Uterus (tissue), 3 donors: ENCODE measurements at regions not wholly inside any gene's neighbourhood (a gene's known extent, or its start where the extent isn't known, plus 50 kb on each side); places are given as distances from the start of the nearest gene placed in this dataset.

Experiments
- DNase-seq, 2 donors: peaks; one replicate each; pipeline ENCODE4 v3.0.0-alpha.2; 2019 to 2020
- H3K27ac ChIP-seq, 2 donors: fragments of 200-600 bp; sonication (generic); 1 replicate in 1 of 2; 2 replicates in 1 of 2; pipeline ENCODE4 v1.5.1; 2016 to 2018
- H3K27me3 ChIP-seq, 2 donors: fragments of 200-600 bp; sonication (generic); one replicate each; pipeline ENCODE4 v1.5.1; 2018 to 2019; ENCODE audit warnings: control low read depth in 1 of 2
- H3K36me3 ChIP-seq, 2 donors: fragments of 200-600 bp; sonication (generic); one replicate each; pipeline ENCODE4 v1.5.1; 2019; ENCODE audit warnings: control low read depth in 1 of 2
- H3K4me1 ChIP-seq, 2 donors: fragments of 200-600 bp; sonication (generic); one replicate each; pipeline ENCODE4 v1.5.1; 2018 to 2019; ENCODE audit warnings: control low read depth in 1 of 2
- H3K4me3 ChIP-seq, 2 donors: fragments of 200-600 bp; sonication (generic); 1 replicate in 1 of 2; 2 replicates in 1 of 2; pipeline ENCODE4 v1.5.1; 2018 to 2019; ENCODE audit warnings: mild to moderate bottlenecking in 1 of 2
- H3K9me3 ChIP-seq, 2 donors: fragments of 200-600 bp; sonication (generic); one replicate each; pipeline ENCODE4 v1.5.1; 2019; ENCODE audit warnings: control low read depth in 1 of 2
- POLR2A ChIP-seq, 2 donors: fragments of 450-650 bp; IDR thresholded peaks; one replicate each; pipeline ENCODE4 v1.6.1; 2016; ENCODE audit warnings: antibody characterized with exemption in 2 of 2, mild to moderate bottlenecking in 1 of 2, moderate library complexity in 1 of 2
- intact Hi-C: fragments of 100-400 bp; cut with DNase I; formaldehyde crosslinking; loops from one replicate; pipeline ENCODE4 v1.15.1; 2023; ENCODE audit warnings: low total_unique reads
- TF ChIP-seq, protein P1 (sequence below), 4 experiments: fragments of 200-600 bp in 2 of 4; fragments of 450-650 bp in 2 of 4; sonication (generic) in 2 of 4; IDR thresholded peaks; one replicate each; pipeline ENCODE4 v1.5.1; 2016 to 2019; ENCODE audit warnings: antibody characterized with exemption in 4 of 4, mild to moderate bottlenecking in 2 of 4, moderate library complexity in 1 of 4
- donor health status: DM: yes; HTN: yes; CAD: no.

DNA sequence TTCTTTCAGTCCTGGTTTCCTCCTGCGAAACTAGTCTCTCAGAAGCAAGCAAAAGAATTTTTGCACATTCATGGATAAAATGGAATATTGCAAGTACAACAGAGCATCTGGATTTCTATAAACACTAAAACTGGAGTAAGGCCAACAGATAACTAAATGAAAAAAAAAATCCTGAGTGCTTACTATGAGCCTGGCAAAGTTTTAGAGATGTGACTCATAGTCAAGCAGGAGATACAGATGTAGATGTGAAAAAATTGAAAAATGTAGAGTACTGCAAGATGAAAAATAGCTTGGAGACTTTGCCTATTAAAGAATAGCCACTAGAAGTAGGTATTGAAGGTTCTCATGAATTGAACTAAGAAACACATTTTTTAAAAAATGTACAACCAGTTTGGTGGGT, 397.4 kb downstream of the OTOL1 start:
- no peaks in the 10 kb centered on the region for H3K27me3 ChIP-seq
- H3K36me3 ChIP-seq = no peaks in the 10 kb centered on the region
- H3K4me3 ChIP-seq = no peak overlapping the region
- intact Hi-C loops = no loop called here
- H3K9me3 ChIP-seq = no peaks in the 10 kb centered on the region
- TF ChIP-seq, protein P1, sequence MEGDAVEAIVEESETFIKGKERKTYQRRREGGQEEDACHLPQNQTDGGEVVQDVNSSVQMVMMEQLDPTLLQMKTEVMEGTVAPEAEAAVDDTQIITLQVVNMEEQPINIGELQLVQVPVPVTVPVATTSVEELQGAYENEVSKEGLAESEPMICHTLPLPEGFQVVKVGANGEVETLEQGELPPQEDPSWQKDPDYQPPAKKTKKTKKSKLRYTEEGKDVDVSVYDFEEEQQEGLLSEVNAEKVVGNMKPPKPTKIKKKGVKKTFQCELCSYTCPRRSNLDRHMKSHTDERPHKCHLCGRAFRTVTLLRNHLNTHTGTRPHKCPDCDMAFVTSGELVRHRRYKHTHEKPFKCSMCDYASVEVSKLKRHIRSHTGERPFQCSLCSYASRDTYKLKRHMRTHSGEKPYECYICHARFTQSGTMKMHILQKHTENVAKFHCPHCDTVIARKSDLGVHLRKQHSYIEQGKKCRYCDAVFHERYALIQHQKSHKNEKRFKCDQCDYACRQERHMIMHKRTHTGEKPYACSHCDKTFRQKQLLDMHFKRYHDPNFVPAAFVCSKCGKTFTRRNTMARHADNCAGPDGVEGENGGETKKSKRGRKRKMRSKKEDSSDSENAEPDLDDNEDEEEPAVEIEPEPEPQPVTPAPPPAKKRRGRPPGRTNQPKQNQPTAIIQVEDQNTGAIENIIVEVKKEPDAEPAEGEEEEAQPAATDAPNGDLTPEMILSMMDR (IDR thresholded peaks at IDR 0.05) = no peak
- TF ChIP-seq POLR2A (IDR thresholded peaks at IDR 0.05) = no peak
- H3K27ac ChIP-seq = no peak overlapping the region
- H3K4me1 ChIP-seq = no peaks in the 10 kb centered on the region
- DNase-seq = no peak

DNA sequence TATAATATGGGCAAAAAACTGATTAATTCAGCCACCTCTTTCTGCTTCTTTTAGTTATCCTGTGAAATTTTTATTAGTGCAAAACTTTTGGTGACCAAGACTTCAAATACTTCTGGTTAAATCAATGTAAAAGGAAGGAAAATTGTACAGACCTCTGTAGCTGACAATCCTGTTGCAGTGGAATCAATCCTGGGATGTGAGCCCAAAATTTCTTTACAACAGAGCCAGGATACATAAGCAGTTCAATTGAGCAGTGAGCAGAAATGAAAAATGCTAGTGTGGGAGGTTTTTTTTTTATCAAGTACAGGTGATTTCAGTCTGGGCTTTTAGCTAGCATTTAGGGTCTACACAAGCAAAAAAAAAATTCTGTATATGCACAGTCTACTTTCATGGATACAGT, 398.0 kb downstream of the OTOL1 start:
- no peak for TF ChIP-seq POLR2A (IDR thresholded peaks at IDR 0.05)
- TF ChIP-seq, protein P1 (IDR thresholded peaks at IDR 0.05) = no peak
- H3K4me1 ChIP-seq = no peaks in the 10 kb centered on the region
- H3K36me3 ChIP-seq = no peaks in the 10 kb centered on the region
- intact Hi-C loops = no loop called here
- no peak for DNase-seq
- no peaks in the 10 kb centered on the region for H3K27me3 ChIP-seq
- no peaks in the 10 kb centered on the region for H3K9me3 ChIP-seq
- H3K4me3 ChIP-seq = no peak overlapping the region
- H3K27ac ChIP-seq = no peak overlapping the region

GRCh38 chr3:161905520-161906132, 409.0 kb downstream of the OTOL1 start:
- no peak overlapping the region for H3K27ac ChIP-seq
- H3K4me1 ChIP-seq = no peaks in the 10 kb centered on the region
- no peak overlapping the region for H3K4me3 ChIP-seq
- H3K27me3 ChIP-seq = no peaks in the 10 kb centered on the region
- no peaks in the 10 kb centered on the region for H3K36me3 ChIP-seq
- H3K9me3 ChIP-seq = no peaks in the 10 kb centered on the region
- intact Hi-C loops = no loop called here
- no peak for DNase-seq
- TF ChIP-seq, protein P1 (IDR thresholded peaks at IDR 0.05) = no peak
- no peak for TF ChIP-seq POLR2A (IDR thresholded peaks at IDR 0.05)

DNA sequence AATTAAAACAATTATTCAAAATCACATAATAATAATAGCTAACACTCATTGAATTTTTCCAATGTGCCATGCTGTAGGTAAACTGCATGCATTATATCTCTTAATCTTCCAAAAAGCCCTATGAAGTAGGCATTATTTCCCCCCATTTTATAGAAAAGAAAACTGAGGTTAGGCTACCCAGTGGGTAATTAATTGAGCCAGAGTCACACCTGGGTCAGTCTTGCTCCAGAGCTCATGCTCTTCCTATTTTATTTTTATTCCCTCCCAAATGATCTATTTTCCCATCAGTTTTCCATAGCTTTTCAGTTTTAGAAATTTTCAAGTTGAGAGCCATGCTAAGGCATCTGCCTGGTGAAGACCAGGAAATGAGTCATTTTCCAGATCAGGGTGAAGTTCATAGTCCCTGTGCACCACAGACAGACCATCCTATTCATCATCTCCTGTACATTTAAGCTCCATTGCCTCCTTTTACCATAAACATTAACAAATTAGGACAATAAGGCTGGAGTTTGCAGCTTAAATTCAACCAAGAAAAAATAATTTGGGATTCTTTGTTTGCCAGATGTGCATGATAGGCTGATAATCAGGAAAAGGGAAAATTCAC, 417.3 kb downstream of the OTOL1 start:
- no peaks in the 10 kb centered on the region for H3K36me3 ChIP-seq
- no peak for DNase-seq
- H3K9me3 ChIP-seq = no peaks in the 10 kb centered on the region
- intact Hi-C loops = no loop called here
- TF ChIP-seq, protein P1 (IDR thresholded peaks at IDR 0.05) = no peak
- TF ChIP-seq POLR2A (IDR thresholded peaks at IDR 0.05) = no peak
- no peaks in the 10 kb centered on the region for H3K4me1 ChIP-seq
- no peak overlapping the region for H3K27ac ChIP-seq
- H3K4me3 ChIP-seq = no peak overlapping the region
- H3K27me3 ChIP-seq = no peaks in the 10 kb centered on the region

GRCh38 chr3:161914703-161915417, 418.3 kb downstream of the OTOL1 start:
- H3K27ac ChIP-seq = no peak overlapping the region
- H3K27me3 ChIP-seq = no peaks in the 10 kb centered on the region
- H3K36me3 ChIP-seq = no peaks in the 10 kb centered on the region
- no peaks in the 10 kb centered on the region for H3K9me3 ChIP-seq
- intact Hi-C loops = no loop called here
- no peak overlapping the region for H3K4me3 ChIP-seq
- TF ChIP-seq, protein P1 (IDR thresholded peaks at IDR 0.05) = peak; percentile 38 to 55 (median 46)
- no peak for TF ChIP-seq POLR2A (IDR thresholded peaks at IDR 0.05)
- DNase-seq = peak; percentile 16 to 35
- no peaks in the 10 kb centered on the region for H3K4me1 ChIP-seq
